Dedifferentiated amniotic fluid mesenchymal stem cell (primary cell): ENCODE measurements at regions not wholly inside any gene's neighbourhood (a gene's known extent, or its start where the extent isn't known, plus 50 kb on each side); places are given as distances from the start of the nearest gene placed in this dataset.

Source experiments
- DNase-seq: peaks from one replicate; pipeline ENCODE4 v3.0.0-alpha.2; 2016; ENCODE audit errors: extremely low spot score

- no peak for DNase-seq
Measured at GRCh38 chr3:102599819-102600576, 165.2 kb downstream of the ZPLD1 start.

- DNase-seq, result no peak
Measured at GRCh38 chr3:102605153-102605552, 170.3 kb downstream of the ZPLD1 start.

- no peak for DNase-seq
Measured at GRCh38 chr3:102608875-102609274, 174.1 kb downstream of the ZPLD1 start.

- no peak for DNase-seq
Measured at GRCh38 chr3:102614021-102614569, 179.3 kb downstream of the ZPLD1 start.

- no peak for DNase-seq
Measured at GRCh38 chr3:102614585-102614984, 179.8 kb downstream of the ZPLD1 start.

- no peak for DNase-seq
Measured at GRCh38 chr3:102617381-102617780, 182.6 kb downstream of the ZPLD1 start.

DNA sequence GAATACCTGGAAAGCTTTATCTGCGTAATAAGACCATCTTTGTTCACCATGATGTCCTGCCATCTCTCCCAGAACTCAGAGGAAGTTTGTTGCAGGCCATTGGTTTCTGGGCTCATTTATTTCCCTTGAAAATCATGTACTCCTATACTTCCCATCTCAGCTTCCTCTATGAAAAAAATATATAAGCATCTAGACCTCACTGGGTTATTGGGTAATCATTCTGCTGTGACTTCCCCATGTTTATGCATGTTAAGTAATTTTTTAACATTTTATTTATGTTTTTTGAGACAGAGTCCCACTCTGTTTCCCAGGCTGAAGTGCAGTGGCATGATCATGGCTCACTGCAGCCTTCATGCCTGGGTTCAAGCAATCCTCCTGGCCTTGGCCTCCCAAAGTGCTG is 184.5 kb downstream of the ZPLD1 start:
- DNase-seq, result no peak

DNA sequence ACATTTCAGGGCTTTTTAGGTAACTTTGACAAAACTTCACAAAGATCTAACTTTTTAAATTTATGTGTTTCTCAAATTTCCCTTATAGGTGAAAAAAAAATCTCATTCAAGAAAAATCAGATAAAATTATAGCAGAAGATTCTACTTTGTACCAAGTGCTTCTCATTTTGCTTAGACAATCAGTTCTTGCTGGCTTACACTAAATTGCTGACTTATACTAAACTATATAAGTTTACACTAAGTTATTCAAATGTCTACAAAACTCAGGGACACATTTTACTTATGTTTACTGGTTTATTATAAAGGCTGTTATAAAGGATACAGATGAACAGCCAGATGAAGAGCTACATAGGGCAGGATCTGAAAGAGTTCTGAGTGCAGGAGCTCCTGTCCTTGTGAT is 195.1 kb downstream of the ZPLD1 start:
- DNase-seq, result no peak

DNA sequence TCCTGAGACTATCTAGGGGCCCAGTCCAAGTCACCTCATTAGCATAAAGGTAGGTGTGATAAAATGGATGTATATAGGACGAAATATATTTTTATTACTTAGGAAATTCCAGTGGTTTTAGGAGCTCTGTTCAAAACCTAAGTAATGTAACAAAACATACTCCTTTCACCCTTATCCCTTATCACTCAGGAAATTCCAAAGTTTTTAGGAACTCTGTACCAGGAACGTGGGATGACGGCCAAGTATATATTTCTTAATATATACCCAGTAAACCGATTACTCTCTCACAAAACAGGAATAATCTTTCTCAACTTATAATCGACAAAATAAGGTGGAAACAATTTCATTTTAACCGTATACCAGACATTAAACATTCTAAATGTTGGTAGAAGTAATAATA is 195.7 kb downstream of the ZPLD1 start:
- no peak for DNase-seq

DNA sequence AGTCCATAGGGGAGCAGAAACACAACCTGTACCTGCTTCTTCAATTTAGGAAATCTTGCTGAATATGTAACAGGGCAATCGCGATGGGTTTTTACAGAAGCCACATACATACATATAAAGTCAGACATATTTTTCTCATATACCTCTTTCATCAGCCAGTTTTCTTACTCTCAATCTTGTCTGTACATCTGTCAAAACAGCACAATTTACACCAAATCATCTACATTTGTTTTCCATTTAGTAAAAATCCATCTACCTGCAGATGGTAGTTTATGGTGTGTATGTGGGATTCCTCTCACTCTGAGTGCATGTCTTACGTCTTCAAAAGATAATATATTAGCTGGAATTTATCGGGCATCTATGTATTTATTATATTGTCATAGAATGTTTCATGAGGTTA is 208.7 kb downstream of the ZPLD1 start:
- DNase-seq, result no peak

- DNase-seq, result no peak
Measured at GRCh38 chr3:102646557-102646956, 211.7 kb downstream of the ZPLD1 start.

GRCh38 chr3:102660653-102661052 is 225.8 kb downstream of the ZPLD1 start:
- DNase-seq, result no peak

DNA sequence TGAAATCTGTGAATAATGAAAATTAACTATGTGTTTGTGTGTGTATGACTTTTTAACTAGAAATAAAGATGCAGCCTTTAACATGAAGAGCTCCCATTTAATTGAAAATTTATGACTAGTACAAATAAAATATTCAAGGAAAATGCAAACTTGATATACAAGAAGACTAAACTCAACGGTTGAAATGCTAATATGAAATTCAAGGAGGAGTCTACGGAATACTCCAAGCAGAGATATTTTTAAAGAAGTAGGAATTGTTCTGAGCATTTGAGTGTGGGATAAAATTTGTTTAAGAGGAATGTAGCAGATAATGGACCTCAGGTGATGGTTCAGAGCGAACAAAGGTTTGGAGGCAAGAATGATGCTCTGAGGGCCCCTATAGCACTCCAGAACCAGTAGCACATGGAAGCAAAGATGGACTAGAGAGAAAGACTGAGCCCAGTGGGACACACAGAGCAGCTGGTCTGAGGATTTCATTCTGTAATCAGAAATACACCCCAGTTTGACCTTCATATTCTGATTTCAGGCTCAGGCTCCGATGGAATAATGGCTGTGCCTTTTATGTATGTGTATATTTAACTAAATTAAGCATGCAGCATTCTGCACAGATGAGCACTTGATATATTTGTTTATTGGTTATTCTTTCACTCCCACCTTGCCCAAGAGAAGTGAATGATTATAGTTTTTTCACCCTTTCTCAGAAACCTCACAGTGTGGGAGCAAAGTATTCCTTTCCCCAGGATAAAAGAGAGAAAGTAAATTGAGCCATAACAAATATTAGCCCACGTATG is 227.1 kb downstream of the ZPLD1 start:
- no peak for DNase-seq

GRCh38 chr3:102662498-102662772 is 227.6 kb downstream of the ZPLD1 start:
- no peak for DNase-seq

- DNase-seq, result no peak
Measured at GRCh38 chr3:102664126-102664525, 229.3 kb downstream of the ZPLD1 start.

GRCh38 chr3:102665183-102665582 is 230.4 kb downstream of the ZPLD1 start:
- no peak for DNase-seq

GRCh38 chr3:102668247-102668646 is 233.4 kb downstream of the ZPLD1 start:
- DNase-seq, result no peak

GRCh38 chr3:102670986-102671385 is 236.2 kb downstream of the ZPLD1 start:
- no peak for DNase-seq

DNA sequence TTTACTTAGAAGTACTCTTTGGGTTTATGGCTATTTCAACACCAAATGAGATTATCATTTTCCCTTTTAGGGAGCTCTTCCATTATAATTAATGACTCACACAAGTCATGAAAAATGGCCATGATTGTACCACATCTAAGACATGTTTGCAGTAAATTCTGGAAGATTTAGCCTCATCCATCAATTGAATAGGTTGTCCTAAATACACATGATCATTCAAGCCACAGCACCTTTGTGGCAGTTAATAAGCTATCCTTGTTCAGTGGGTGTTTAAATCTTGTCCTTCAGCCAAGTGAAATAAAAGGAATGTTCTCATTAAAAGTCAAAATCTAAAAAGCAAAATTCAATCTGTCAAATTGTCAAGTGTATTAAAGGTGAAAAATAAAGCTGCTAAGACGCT is 237.5 kb downstream of the ZPLD1 start:
- DNase-seq, result no peak

DNA sequence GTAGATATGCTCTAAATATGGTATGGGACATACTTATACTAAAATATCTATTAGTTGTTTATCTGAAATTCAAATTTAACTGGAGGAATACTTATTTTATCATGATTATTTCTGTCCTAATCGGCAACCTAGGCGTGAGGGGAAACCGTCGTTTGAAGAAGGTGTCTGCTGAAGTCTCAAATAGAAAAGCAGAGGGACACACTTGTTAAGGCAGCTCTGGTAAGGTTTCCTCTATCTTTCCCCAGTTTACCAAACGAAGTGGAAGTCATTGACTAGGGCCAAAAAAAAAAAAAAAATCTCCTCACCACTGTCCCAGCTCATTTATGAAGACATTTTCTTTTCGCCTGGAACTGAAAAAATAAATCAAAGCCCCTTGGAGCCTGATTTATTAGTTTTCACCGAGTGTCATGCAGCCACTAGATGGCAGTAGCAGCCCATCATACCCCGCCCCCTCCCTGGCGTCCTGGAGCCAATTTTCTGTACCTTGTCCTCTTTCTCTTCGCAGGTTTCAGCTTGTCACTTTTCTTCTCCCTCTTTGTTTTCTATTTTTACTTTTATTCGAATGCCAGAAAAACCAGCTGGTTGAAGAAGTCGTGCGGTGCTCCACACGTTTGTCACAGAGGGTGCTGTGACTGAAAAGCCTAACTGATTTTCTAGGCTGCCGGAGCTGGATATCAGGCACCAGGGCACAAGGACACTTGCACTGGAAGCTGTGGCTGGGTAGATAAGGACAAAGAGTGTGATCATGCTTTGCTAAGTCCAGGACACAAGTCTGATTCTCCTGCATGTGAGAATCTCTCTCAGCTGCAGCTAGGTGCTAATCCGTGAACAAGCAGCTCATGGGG is 238.7 kb downstream of the ZPLD1 start:
- peak; percentile 46 for DNase-seq

GRCh38 chr3:102674284-102674683 is 239.5 kb downstream of the ZPLD1 start:
- DNase-seq, result no peak

DNA sequence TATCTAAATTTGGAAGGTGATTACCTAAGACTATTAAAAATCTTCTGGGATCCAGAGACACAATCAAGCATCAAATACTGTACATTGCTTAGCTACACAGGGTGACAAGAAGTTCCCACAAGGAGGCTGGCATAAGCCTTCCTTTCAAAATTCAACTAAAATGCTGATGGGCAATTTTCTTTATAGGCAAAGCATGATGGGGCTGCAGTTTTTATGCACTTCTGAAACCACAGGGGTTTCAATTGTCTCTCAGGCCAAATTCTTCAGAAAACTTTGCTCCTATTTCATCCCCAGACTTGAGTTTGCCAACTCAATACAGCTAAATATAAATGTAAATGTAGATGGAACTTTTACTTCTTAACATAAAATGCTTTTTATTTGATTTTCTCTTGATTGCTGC is 241.6 kb downstream of the ZPLD1 start:
- DNase-seq, result no peak
